ENCODE measurements at regions not wholly inside any gene's neighbourhood (a gene's known extent, or its start where the extent isn't known, plus 50 kb on each side); places are given as distances from the start of the nearest gene placed in this dataset.

GRCh38 chr1:56413671-56414199, 165.6 kb downstream of the PLPP3 start (continued):
- TF ChIP-seq TFE3 (CRISPR knock-in tag; IDR thresholded peaks at IDR 0.05) (no peak), ZNF121 (CRISPR knock-in tag; IDR thresholded peaks at IDR 0.05) (no peak), IKZF4 (CRISPR knock-in tag; IDR thresholded peaks at IDR 0.05; ENCODE audit: borderline replicate concordance, low read depth, not compliant biosample characterization) (no peak), PAWR (CRISPR knock-in tag; IDR thresholded peaks at IDR 0.05; ENCODE audit: borderline replicate concordance) (no peak), ZNF543 (CRISPR knock-in tag; IDR thresholded peaks at IDR 0.05) (no peak), HNRNPUL1 (IDR thresholded peaks at IDR 0.05; ENCODE audit: low read depth, low read length) (no peak), ZFP36L1 (CRISPR knock-in tag; IDR thresholded peaks at IDR 0.05) (no peak), CC2D1A (CRISPR knock-in tag; IDR thresholded peaks at IDR 0.05) (no peak), PPARG (CRISPR knock-in tag; conservative IDR thresholded peaks at IDR 0.05) (0 out of 2 replicates have a peak, but pooled peaks have one; percentile 17), ZNF205 (CRISPR knock-in tag; IDR thresholded peaks at IDR 0.05) (0 out of 2 replicates have a peak, but pooled peaks have one; percentile 43), HMGA1 (CRISPR knock-in tag; conservative IDR thresholded peaks at IDR 0.05) (no peak), SAFB2 (CRISPR knock-in tag; IDR thresholded peaks at IDR 0.05; ENCODE audit: borderline replicate concordance, low read depth) (no peak), NFKB2 (CRISPR knock-in tag; IDR thresholded peaks at IDR 0.05; ENCODE audit: borderline replicate concordance) (no peak), TGIF2 (CRISPR knock-in tag; IDR thresholded peaks at IDR 0.05) (no peak), ZBTB34 (CRISPR knock-in tag; IDR thresholded peaks at IDR 0.05) (0 out of 2 replicates have a peak, but pooled peaks have one; percentile 26), THAP8 (CRISPR knock-in tag; IDR thresholded peaks at IDR 0.05; ENCODE audit: borderline replicate concordance) (no peak), ZFP41 (CRISPR knock-in tag; IDR thresholded peaks at IDR 0.05; ENCODE audit: borderline replicate concordance) (no peak), ZNF3 (CRISPR knock-in tag; IDR thresholded peaks at IDR 0.05) (no peak), PAX8 (CRISPR knock-in tag; IDR thresholded peaks at IDR 0.05; ENCODE audit: borderline replicate concordance) (no peak)
- TF ChIP-seq, protein P1, sequence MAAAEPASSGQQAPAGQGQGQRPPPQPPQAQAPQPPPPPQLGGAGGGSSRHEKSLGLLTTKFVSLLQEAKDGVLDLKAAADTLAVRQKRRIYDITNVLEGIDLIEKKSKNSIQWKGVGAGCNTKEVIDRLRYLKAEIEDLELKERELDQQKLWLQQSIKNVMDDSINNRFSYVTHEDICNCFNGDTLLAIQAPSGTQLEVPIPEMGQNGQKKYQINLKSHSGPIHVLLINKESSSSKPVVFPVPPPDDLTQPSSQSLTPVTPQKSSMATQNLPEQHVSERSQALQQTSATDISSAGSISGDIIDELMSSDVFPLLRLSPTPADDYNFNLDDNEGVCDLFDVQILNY (CRISPR knock-in tag; conservative IDR thresholded peaks at IDR 0.05): no peak
- TF ChIP-seq, protein P2, sequence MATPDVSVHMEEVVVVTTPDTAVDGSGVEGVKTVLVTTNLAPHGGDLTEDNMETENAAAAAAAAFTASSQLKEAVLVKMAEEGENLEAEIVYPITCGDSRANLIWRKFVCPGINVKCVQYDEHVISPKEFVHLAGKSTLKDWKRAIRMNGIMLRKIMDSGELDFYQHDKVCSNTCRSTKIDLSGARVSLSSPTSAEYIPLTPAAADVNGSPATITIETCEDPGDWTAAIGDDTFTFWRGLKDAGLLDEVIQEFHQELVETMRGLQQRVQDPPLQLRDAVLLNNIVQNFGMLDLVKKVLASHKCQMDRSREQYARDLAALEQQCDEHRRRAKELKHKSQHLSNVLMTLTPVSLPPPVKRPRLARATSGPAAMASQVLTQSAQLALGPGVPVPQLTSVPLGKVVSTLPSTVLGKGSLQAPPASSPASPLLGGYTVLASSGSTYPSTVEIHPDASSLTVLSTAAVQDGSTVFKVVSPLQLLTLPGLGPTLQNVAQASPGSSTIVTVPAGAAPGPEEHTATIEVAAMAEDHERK (CRISPR knock-in tag; IDR thresholded peaks at IDR 0.05; ENCODE audit: low read depth): no peak
- TF ChIP-seq, protein P3, sequence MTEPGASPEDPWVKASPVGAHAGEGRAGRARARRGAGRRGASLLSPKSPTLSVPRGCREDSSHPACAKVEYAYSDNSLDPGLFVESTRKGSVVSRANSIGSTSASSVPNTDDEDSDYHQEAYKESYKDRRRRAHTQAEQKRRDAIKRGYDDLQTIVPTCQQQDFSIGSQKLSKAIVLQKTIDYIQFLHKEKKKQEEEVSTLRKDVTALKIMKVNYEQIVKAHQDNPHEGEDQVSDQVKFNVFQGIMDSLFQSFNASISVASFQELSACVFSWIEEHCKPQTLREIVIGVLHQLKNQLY (CRISPR knock-in tag; IDR thresholded peaks at IDR 0.05): peak; percentile 52; the same call in 1 of the 2 replicates
- TF ChIP-seq, protein P4, sequence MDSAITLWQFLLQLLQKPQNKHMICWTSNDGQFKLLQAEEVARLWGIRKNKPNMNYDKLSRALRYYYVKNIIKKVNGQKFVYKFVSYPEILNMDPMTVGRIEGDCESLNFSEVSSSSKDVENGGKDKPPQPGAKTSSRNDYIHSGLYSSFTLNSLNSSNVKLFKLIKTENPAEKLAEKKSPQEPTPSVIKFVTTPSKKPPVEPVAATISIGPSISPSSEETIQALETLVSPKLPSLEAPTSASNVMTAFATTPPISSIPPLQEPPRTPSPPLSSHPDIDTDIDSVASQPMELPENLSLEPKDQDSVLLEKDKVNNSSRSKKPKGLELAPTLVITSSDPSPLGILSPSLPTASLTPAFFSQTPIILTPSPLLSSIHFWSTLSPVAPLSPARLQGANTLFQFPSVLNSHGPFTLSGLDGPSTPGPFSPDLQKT (CRISPR knock-in tag; IDR thresholded peaks at IDR 0.05; ENCODE audit: borderline replicate concordance): no peak
